Pancreas (tissue), 10 donors: ENCODE measurements at regions not wholly inside any gene's neighbourhood (a gene's known extent, or its start where the extent isn't known, plus 50 kb on each side); places are given as distances from the start of the nearest gene placed in this dataset.

Source experiments
- ATAC-seq, 4 donors: fragments of 200-7000 bp; cut with Tn5 transposase; one replicate each; pipeline versions ENCODE4 v1.8.0 to v1.9.1; 2020; ENCODE audit warnings: mild to moderate bottlenecking in 4 of 4, moderate library complexity in 4 of 4
- DNase-seq, 6 donors: peaks; one replicate each; pipeline ENCODE4 v3.0.0-alpha.2; 2020
- FAIRE-seq: peaks from 2 replicates; lab custom pipeline; 2012; peaks lifted over from hg19 to GRCh38; lab: Jason Lieb, UNC
- H3K27ac ChIP-seq, 4 donors: fragments of 200-600 bp; sonication (generic); 1 replicate in 3 of 4; 2 replicates in 1 of 4; pipeline versions ENCODE4 v1.5.0 to v1.8.0; 2020
- H3K27me3 ChIP-seq, 4 donors: fragments of 200-600 bp; one replicate each; pipeline ENCODE4 v1.8.0; 2021
- H3K36me3 ChIP-seq, 3 donors: fragments of 200-600 bp; sonication (generic) in 1 of 3; one replicate each; pipeline versions ENCODE4 v1.5.0 to v1.8.0; 2020 to 2021
- H3K4me1 ChIP-seq, 3 donors: fragments of 200-600 bp; one replicate each; pipeline ENCODE4 v1.8.0; 2021
- H3K4me3 ChIP-seq, 4 donors: fragments of 200-600 bp; sonication (generic) in 2 of 4; one replicate each; pipeline versions ENCODE4 v1.5.0 to v1.8.0; 2020 to 2021
- H3K9me3 ChIP-seq, 4 donors: fragments of 200-600 bp; one replicate each; pipeline ENCODE4 v1.8.0; 2021
- CTCF ChIP-seq, 4 donors: fragments of 200-600 bp; sonication (generic) in 3 of 4; IDR thresholded peaks; one replicate each; pipeline versions ENCODE4 v1.5.0 to v1.8.0; 2021; ENCODE audit warnings: antibody characterized with exemption in 4 of 4
- WGBS, 2 donors: extraction: QIAGEN DNeasy Blood & Tissue Kit; methylation state at CpG; one replicate each; pipeline ENCODE4 v1.1.7; 2013; 5-methylcytosine and 5-hydroxymethylcytosine counted together
- intact Hi-C, 3 donors: fragments of 100-400 bp; cut with DNase I; formaldehyde crosslinking; loops; one replicate each; pipeline versions ENCODE4 v1.11.1 to v1.14.2; 2022
- donor health status: healthy with polysubstance abuse.
- donor health status: DM: no; HTN: no; CAD: no; lungs with moderate emphysema.
- donor health status: DM: no; HTN: no; CAD: no.
- donor health status: control.
- donor health status: control.
- donor health status: Bipolar disorder and iron deficiency.
- donor health status: DM: yes; HTN: yes; CAD: no.
- donor health status: DM: no; HTN: no; CAD: no.
- donor health status: DM: no; HTN: no; CAD: no.
- donor health status: DM: yes; HTN: yes; CAD: no.

GRCh38 chr14:98766818-98767217 is 505.2 kb downstream of the BCL11B start:
- no peaks in the 10 kb centered on the region for H3K36me3 ChIP-seq
- WGBS, 2 donors: 37 to 51% methylated on average over 4 of the region's 4 CpGs
- TF ChIP-seq CTCF (IDR thresholded peaks at IDR 0.05): no peak
- ATAC-seq (no peak), FAIRE-seq (no peak), DNase-seq (no peak)
- H3K27me3 ChIP-seq: no peaks in the 10 kb centered on the region
- peaks cover 0 to 3% (median 0%) of the 10 kb centered on the region in 4 donors for H3K9me3 ChIP-seq
- H3K27ac ChIP-seq: no peak overlapping the region
- intact Hi-C loops: no loop called here
- no peak overlapping the region for H3K4me3 ChIP-seq
- no peaks in the 10 kb centered on the region for H3K4me1 ChIP-seq

- H3K27ac ChIP-seq: no peak overlapping the region
- H3K4me3 ChIP-seq: no peak overlapping the region
- no peaks in the 10 kb centered on the region for H3K4me1 ChIP-seq
- ATAC-seq (no peak), FAIRE-seq (no peak), DNase-seq (no peak)
- no peaks in the 10 kb centered on the region for H3K36me3 ChIP-seq
- TF ChIP-seq CTCF (IDR thresholded peaks at IDR 0.05): no peak
- intact Hi-C loops: no loop called here
- H3K27me3 ChIP-seq: no peaks in the 10 kb centered on the region
- no peaks in the 10 kb centered on the region for H3K9me3 ChIP-seq
- WGBS, 2 donors: 66 to 72% methylated on average over 10 of the region's 10 CpGs
These were observed 502.7 kb downstream of the BCL11B start for GRCh38 chr14:98769326-98769725.

- Histone ChIP-seq H3K27me3 (no peaks in the 10 kb centered on the region), H3K9me3 (no peaks in the 10 kb centered on the region), H3K36me3 (no peaks in the 10 kb centered on the region), H3K4me1 (no peaks in the 10 kb centered on the region), H3K27ac (no peak overlapping the region), H3K4me3 (no peak overlapping the region)
- TF ChIP-seq CTCF (IDR thresholded peaks at IDR 0.05): no peak
- WGBS, 2 donors: 70 to 80% methylated on average over 3 of the region's 3 CpGs
- no peak for FAIRE-seq
- no peak for DNase-seq
- intact Hi-C loops: no loop called here
- no peak for ATAC-seq
These were observed 501.8 kb downstream of the BCL11B start for GRCh38 chr14:98770151-98770550.

GRCh38 chr14:98773814-98774213 is 498.2 kb downstream of the BCL11B start:
- 67 to 73% methylated on average over 5 of the region's 5 CpGs for WGBS, 2 donors
- Histone ChIP-seq H3K9me3 (no peaks in the 10 kb centered on the region), H3K27me3 (no peaks in the 10 kb centered on the region), H3K4me3 (no peak overlapping the region), H3K4me1 (no peaks in the 10 kb centered on the region), H3K36me3 (no peaks in the 10 kb centered on the region), H3K27ac (no peak overlapping the region)
- FAIRE-seq (no peak), DNase-seq (no peak), ATAC-seq (no peak)
- no peak for TF ChIP-seq CTCF (IDR thresholded peaks at IDR 0.05)
- intact Hi-C loops: no loop called here

- DNase-seq (no peak), FAIRE-seq (no peak), ATAC-seq (no peak)
- WGBS, 2 donors: 47 to 75% methylated on average over 2 of the region's 2 CpGs
- no peaks in the 10 kb centered on the region for H3K4me1 ChIP-seq
- no peaks in the 10 kb centered on the region for H3K27me3 ChIP-seq
- no peak overlapping the region for H3K27ac ChIP-seq
- no peak overlapping the region for H3K4me3 ChIP-seq
- intact Hi-C loops: no loop called here
- no peaks in the 10 kb centered on the region for H3K36me3 ChIP-seq
- no peak for TF ChIP-seq CTCF (IDR thresholded peaks at IDR 0.05)
- no peaks in the 10 kb centered on the region for H3K9me3 ChIP-seq
These were observed 496.1 kb downstream of the BCL11B start for GRCh38 chr14:98775892-98776291.
